ENCODE measurements at regions not wholly inside any gene's neighbourhood (a gene's known extent, or its start where the extent isn't known, plus 50 kb on each side); places are given as distances from the start of the nearest gene placed in this dataset.

GRCh38 chr6:25150863-25151262 is 128.3 kb upstream of the CARMIL1 start:
- Histone ChIP-seq H3K36me3 (no peaks in the 10 kb centered on the region), H3K4me3 (ENCODE audit: low read depth in 1 of 2, low read length in 1 of 2) (no peak overlapping the region), H3K9me3 (no peaks in the 10 kb centered on the region), H3K27me3 (no peaks in the 10 kb centered on the region), H3K27ac (no peak overlapping the region), H3K4me1 (ENCODE audit: control insufficient read depth in 1 of 2, insufficient read depth in 1 of 2, low read depth in 1 of 2, low read length in 1 of 2) (no peaks in the 10 kb centered on the region)
- no peak for TF ChIP-seq CTCF (IDR thresholded peaks at IDR 0.05)

GRCh38 chr6:25153079-25153478 is 126.1 kb upstream of the CARMIL1 start:
- Histone ChIP-seq H3K27ac (no peak overlapping the region), H3K36me3 (no peaks in the 10 kb centered on the region), H3K4me3 (ENCODE audit: low read depth in 1 of 2, low read length in 1 of 2) (no peak overlapping the region), H3K4me1 (ENCODE audit: control insufficient read depth in 1 of 2, insufficient read depth in 1 of 2, low read depth in 1 of 2, low read length in 1 of 2) (no peaks in the 10 kb centered on the region), H3K9me3 (peaks cover 6% of the 10 kb centered on the region), H3K27me3 (no peaks in the 10 kb centered on the region)
- no peak for TF ChIP-seq CTCF (IDR thresholded peaks at IDR 0.05)

- TF ChIP-seq CTCF (IDR thresholded peaks at IDR 0.05): no peak
- no peak overlapping the region for H3K27ac ChIP-seq
Measured at GRCh38 chr6:25154034-25154596, 125.1 kb upstream of the CARMIL1 start.

GRCh38 chr6:25155211-25155610 is 124.0 kb upstream of the CARMIL1 start:
- peaks cover 15% of the 10 kb centered on the region for H3K9me3 ChIP-seq
- H3K27me3 ChIP-seq: no peaks in the 10 kb centered on the region
- no peak for TF ChIP-seq CTCF (IDR thresholded peaks at IDR 0.05)
- no peaks in the 10 kb centered on the region for H3K36me3 ChIP-seq
- H3K27ac ChIP-seq: no peak overlapping the region
- H3K4me1 ChIP-seq (ENCODE audit: control insufficient read depth in 1 of 2, insufficient read depth in 1 of 2, low read depth in 1 of 2, low read length in 1 of 2): no peaks in the 10 kb centered on the region
- no peak overlapping the region for H3K4me3 ChIP-seq (ENCODE audit: low read depth in 1 of 2, low read length in 1 of 2)

More at GRCh38 chr6:25154034-25154596, 125.1 kb upstream of the CARMIL1 start:
- Histone ChIP-seq H3K4me1 (ENCODE audit: control insufficient read depth in 1 of 2, insufficient read depth in 1 of 2, low read depth in 1 of 2, low read length in 1 of 2) (no peaks in the 10 kb centered on the region), H3K27me3 (no peaks in the 10 kb centered on the region), H3K36me3 (no peaks in the 10 kb centered on the region), H3K4me3 (ENCODE audit: low read depth in 1 of 2, low read length in 1 of 2) (no peak overlapping the region), H3K9me3 (peaks cover 15% of the 10 kb centered on the region)

GRCh38 chr6:25156123-25156522 is 123.1 kb upstream of the CARMIL1 start:
- no peaks in the 10 kb centered on the region for H3K36me3 ChIP-seq
- H3K27me3 ChIP-seq: no peaks in the 10 kb centered on the region
- H3K4me1 ChIP-seq (ENCODE audit: control insufficient read depth in 1 of 2, insufficient read depth in 1 of 2, low read depth in 1 of 2, low read length in 1 of 2): no peaks in the 10 kb centered on the region
- H3K9me3 ChIP-seq: peaks cover 15% of the 10 kb centered on the region
- H3K27ac ChIP-seq: no peak overlapping the region
- no peak for TF ChIP-seq CTCF (IDR thresholded peaks at IDR 0.05)
- H3K4me3 ChIP-seq (ENCODE audit: low read depth in 1 of 2, low read length in 1 of 2): no peak overlapping the region

GRCh38 chr6:25157183-25157582 is 122.0 kb upstream of the CARMIL1 start:
- H3K4me3 ChIP-seq (ENCODE audit: low read depth in 1 of 2, low read length in 1 of 2): no peak overlapping the region
- no peak overlapping the region for H3K27ac ChIP-seq
- TF ChIP-seq CTCF (IDR thresholded peaks at IDR 0.05): no peak
- no peaks in the 10 kb centered on the region for H3K27me3 ChIP-seq
- peaks cover 15% of the 10 kb centered on the region for H3K9me3 ChIP-seq
- no peaks in the 10 kb centered on the region for H3K4me1 ChIP-seq (ENCODE audit: control insufficient read depth in 1 of 2, insufficient read depth in 1 of 2, low read depth in 1 of 2, low read length in 1 of 2)
- no peaks in the 10 kb centered on the region for H3K36me3 ChIP-seq

Data from neutrophil (primary cell).